ENCODE measurements at regions not wholly inside any gene's neighbourhood (a gene's known extent, or its start where the extent isn't known, plus 50 kb on each side); places are given as distances from the start of the nearest gene placed in this dataset.

DNA sequence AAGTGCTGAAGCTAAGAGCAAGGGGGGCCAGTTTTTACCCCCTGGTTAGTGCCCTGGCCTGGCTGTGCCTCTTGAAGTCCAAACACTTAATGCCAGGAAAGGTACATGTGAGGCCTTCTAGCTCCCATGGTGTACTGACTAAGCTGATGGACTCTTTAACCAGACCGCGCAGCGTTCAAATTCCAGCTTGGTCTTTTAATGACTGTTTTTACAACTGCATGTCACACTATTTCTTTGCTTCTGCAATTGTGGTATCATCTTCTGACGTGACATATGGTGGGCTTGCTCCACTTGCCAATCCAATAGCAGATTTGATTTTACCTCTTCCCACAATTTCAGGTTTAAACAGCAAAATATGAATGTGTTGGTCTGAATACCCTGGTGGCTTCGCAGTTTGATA lies 197.3 kb downstream of the HUNK start:
- TF ChIP-seq MYNN (tag by site-specific recombination; IDR thresholded peaks at IDR 0.05; ENCODE audit: borderline replicate concordance), result no peak
- TF ChIP-seq SCRT2 (tag by site-specific recombination; IDR thresholded peaks at IDR 0.05), result no peak
- TF ChIP-seq, protein P1, sequence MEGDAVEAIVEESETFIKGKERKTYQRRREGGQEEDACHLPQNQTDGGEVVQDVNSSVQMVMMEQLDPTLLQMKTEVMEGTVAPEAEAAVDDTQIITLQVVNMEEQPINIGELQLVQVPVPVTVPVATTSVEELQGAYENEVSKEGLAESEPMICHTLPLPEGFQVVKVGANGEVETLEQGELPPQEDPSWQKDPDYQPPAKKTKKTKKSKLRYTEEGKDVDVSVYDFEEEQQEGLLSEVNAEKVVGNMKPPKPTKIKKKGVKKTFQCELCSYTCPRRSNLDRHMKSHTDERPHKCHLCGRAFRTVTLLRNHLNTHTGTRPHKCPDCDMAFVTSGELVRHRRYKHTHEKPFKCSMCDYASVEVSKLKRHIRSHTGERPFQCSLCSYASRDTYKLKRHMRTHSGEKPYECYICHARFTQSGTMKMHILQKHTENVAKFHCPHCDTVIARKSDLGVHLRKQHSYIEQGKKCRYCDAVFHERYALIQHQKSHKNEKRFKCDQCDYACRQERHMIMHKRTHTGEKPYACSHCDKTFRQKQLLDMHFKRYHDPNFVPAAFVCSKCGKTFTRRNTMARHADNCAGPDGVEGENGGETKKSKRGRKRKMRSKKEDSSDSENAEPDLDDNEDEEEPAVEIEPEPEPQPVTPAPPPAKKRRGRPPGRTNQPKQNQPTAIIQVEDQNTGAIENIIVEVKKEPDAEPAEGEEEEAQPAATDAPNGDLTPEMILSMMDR (tag by site-specific recombination; IDR thresholded peaks at IDR 0.05), result no peak
- TF ChIP-seq, protein P2, sequence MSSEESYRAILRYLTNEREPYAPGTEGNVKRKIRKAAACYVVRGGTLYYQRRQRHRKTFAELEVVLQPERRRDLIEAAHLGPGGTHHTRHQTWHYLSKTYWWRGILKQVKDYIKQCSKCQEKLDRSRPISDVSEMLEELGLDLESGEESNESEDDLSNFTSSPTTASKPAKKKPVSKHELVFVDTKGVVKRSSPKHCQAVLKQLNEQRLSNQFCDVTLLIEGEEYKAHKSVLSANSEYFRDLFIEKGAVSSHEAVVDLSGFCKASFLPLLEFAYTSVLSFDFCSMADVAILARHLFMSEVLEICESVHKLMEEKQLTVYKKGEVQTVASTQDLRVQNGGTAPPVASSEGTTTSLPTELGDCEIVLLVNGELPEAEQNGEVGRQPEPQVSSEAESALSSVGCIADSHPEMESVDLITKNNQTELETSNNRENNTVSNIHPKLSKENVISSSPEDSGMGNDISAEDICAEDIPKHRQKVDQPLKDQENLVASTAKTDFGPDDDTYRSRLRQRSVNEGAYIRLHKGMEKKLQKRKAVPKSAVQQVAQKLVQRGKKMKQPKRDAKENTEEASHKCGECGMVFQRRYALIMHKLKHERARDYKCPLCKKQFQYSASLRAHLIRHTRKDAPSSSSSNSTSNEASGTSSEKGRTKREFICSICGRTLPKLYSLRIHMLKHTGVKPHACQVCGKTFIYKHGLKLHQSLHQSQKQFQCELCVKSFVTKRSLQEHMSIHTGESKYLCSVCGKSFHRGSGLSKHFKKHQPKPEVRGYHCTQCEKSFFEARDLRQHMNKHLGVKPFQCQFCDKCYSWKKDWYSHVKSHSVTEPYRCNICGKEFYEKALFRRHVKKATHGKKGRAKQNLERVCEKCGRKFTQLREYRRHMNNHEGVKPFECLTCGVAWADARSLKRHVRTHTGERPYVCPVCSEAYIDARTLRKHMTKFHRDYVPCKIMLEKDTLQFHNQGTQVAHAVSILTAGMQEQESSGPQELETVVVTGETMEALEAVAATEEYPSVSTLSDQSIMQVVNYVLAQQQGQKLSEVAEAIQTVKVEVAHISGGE (tag by site-specific recombination; conservative IDR thresholded peaks at IDR 0.05; ENCODE audit: low read depth), result no peak
- TF ChIP-seq KLF9 (tag by site-specific recombination; IDR thresholded peaks at IDR 0.05; ENCODE audit: low read depth), result no peak
- TF ChIP-seq ZNF248 (tag by site-specific recombination; IDR thresholded peaks at IDR 0.05), result no peak
- TF ChIP-seq YY1 (tag by site-specific recombination; IDR thresholded peaks at IDR 0.05), result no peak
- no peak for TF ChIP-seq ZNF654 (tag by site-specific recombination; IDR thresholded peaks at IDR 0.05; ENCODE audit: low read depth)
- no peak for TF ChIP-seq ZSCAN30 (tag by site-specific recombination; IDR thresholded peaks at IDR 0.05)
- TF ChIP-seq ZBTB8A (tag by site-specific recombination; IDR thresholded peaks at IDR 0.05), result no peak
- TF ChIP-seq, protein P3, sequence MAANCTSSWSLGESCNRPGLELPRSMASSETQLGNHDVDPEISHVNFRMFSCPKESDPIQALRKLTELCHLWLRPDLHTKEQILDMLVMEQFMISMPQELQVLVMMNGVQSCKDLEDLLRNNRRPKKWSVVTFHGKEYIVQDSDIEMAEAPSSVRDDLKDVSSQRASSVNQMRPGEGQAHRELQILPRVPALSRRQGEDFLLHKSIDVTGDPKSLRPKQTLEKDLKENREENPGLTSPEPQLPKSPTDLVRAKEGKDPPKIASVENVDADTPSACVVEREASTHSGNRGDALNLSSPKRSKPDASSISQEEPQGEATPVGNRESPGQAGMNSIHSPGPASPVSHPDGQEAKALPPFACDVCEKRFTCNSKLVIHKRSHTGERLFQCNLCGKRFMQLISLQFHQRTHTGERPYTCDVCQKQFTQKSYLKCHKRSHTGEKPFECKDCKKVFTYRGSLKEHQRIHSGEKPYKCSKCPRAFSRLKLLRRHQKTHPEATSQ (tag by site-specific recombination; IDR thresholded peaks at IDR 0.05), result no peak
- TF ChIP-seq KLF16 (tag by site-specific recombination; IDR thresholded peaks at IDR 0.05), result no peak
- TF ChIP-seq ZNF146 (tag by site-specific recombination; IDR thresholded peaks at IDR 0.05), result no peak
